ENCODE measurements at regions not wholly inside any gene's neighbourhood (a gene's known extent, or its start where the extent isn't known, plus 50 kb on each side); places are given as distances from the start of the nearest gene placed in this dataset.

DNA sequence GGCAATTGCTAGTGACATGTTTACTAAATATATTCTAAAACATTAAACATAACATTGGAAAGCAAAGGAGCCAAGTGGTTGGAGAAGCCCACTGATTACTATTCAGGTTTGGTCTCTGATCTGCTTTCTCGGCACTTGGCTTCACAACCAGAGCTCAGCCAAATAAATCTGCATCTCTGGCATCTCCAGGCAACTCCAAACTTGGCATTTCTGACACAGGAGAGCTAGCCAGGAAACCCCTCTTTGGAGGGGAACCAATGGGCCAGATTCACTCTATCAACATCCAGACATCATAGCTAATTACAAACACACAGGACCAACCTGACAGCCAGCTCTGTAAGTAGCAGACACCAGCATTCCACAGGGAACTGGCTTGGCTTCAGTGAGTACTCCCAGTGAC is 150.3 kb upstream of the ETAA1 start:
- TF ChIP-seq EZH2 (IDR thresholded peaks at IDR 0.05; ENCODE audit: low read depth) = no peak
- TF ChIP-seq, protein P1, sequence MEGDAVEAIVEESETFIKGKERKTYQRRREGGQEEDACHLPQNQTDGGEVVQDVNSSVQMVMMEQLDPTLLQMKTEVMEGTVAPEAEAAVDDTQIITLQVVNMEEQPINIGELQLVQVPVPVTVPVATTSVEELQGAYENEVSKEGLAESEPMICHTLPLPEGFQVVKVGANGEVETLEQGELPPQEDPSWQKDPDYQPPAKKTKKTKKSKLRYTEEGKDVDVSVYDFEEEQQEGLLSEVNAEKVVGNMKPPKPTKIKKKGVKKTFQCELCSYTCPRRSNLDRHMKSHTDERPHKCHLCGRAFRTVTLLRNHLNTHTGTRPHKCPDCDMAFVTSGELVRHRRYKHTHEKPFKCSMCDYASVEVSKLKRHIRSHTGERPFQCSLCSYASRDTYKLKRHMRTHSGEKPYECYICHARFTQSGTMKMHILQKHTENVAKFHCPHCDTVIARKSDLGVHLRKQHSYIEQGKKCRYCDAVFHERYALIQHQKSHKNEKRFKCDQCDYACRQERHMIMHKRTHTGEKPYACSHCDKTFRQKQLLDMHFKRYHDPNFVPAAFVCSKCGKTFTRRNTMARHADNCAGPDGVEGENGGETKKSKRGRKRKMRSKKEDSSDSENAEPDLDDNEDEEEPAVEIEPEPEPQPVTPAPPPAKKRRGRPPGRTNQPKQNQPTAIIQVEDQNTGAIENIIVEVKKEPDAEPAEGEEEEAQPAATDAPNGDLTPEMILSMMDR (conservative IDR thresholded peaks at IDR 0.05) = no peak
